Hippocampal formation (tissue), 2 donors: ENCODE measurements at regions not wholly inside any gene's neighbourhood (a gene's known extent, or its start where the extent isn't known, plus 50 kb on each side); places are given as distances from the start of the nearest gene placed in this dataset.
A peak's percentile ranks its signal among the peaks of the same experiment; 100 is the strongest.
"Not testable (repeated sequence)": the region's sequence is repeated elsewhere in the genome, so short reads cannot be mapped to it uniquely, and the experiment has no call there.

Experiments used
- DNase-seq, 2 donors: peaks; one replicate each; lab custom pipeline; 2025; lab: John Stamatoyannopoulos, UW

GRCh38 chr7:64469673-64470072, 93.2 kb downstream of the ZNF680 start:
- DNase-seq = no peak

DNA sequence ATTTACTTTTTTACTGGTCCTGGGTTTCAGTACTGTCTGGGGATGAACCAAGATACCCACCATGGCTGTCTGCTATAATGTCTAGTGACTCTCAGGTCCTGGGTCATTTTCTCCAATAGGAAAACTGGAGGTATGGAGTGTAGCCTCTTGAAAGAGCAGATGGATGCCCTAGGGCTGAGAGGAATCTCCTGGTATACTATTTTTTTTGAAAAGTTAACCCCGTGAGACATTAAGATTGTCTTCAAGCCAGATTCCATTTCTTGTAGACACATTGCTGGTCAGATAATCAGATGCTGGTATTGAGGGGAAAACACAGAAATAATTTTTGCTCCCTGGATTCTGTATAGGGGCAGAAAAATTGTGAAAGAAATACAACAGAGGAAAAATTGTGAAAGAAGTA, 97.3 kb downstream of the ZNF680 start:
- DNase-seq = no peak

DNA sequence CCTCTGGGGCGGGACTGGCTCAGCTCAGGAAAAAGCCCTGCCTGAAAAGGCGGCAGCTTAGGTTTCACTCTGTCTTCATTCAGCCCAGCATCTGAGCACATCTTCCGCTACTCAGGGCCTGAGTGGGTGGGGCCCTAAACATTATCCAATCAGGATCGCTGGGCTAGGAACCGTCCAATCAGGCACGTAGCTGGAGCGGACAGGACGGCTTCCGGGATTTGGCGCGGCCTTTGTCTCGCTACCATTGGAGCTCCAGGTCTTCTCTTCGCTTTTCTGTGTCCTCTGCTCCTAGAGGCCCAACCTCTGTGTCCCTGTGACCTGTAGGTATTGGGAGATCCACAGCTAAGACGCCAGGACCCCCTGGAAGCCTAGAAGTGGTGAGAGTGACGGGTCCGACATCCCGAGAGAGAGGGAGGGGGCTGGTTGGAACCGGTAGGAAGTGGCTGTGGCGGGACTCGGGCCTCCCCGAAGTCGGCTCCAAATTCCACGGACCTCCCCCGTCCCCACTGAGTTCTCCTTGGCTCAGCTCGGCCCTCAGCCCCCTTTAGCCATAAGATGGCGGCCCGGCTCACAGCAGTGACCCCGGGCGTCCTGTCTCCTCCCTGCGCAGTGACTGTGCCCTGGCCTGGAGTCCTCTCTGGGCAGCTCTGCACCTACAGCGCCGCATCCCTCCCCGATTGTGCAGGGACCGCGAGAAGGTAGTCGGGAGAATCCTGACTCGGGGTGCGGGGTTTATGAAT, 99.1 kb downstream of the ZNF680 start:
- DNase-seq = peak; percentile 1 to 71

DNA sequence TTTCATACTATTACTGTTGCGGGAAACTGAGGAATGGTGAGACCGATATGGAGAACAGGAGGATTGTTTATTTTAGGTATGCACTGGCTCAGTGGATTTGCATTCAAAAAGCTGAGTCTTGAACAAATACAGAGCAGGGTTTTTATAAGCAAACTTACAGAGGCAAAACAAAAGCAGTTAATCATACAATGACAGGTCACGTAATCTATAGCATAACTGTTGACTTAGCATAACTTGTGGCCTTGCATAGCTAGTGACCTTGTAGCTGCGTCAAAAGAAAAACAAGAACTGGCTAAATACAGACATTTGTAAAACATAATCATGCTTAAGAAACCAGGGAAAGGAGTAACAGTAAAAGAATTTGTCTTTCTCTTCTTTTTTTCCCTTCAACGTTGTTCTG, 103.0 kb downstream of the ZNF680 start:
- not testable (repeated sequence) for DNase-seq

GRCh38 chr7:64433590-64433989, 119.8 kb downstream of the ZNF736 start:
- DNase-seq = no peak

DNA sequence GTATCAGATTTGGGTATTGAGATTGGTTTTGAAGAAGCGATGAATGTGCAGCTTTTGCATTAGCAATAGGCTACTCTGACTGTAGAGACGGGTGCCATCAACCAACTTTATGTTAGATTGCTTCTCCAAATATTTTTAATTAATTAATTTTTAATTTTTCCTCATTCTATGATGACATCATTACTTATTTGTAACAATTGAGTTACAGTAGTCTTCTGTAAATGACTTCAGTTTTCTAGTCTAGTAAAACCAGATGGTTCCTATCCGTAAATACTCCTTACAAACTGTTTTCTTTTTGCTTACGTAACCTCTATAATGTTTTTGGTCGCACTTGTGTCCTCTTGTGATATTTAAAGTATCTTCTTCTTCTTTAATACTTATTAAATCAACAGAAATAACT, 118.1 kb downstream of the ZNF736 start:
- DNase-seq = no peak

- no peak for DNase-seq
Measured at GRCh38 chr7:64429232-64429631, 115.5 kb downstream of the ZNF736 start.

- DNase-seq = not testable (repeated sequence)
Measured at GRCh38 chr7:64425436-64425835, 111.7 kb downstream of the ZNF736 start.

DNA sequence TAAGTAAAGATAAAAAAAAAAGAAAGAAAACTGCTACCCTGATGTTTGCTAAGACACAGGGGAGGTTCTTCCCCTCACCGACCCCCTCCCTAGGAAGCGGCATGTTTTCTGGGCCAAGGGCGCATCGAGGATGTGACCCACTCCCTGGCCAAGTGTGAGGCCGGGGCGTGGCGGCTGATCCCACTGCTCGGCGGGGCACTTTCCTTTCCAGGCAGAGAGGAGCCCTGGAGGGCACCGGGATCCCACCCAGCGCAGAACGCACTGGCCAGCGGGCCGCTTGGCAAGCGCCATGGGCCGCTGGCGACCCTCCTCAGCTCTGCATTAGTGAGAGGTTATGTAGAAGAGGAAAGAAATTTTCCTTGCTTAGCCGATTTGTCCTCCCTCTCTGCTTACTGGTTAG, 93.4 kb downstream of the ZNF736 start:
- DNase-seq = no peak
